ENCODE measurements at regions not wholly inside any gene's neighbourhood (a gene's known extent, or its start where the extent isn't known, plus 50 kb on each side); places are given as distances from the start of the nearest gene placed in this dataset.

DNA sequence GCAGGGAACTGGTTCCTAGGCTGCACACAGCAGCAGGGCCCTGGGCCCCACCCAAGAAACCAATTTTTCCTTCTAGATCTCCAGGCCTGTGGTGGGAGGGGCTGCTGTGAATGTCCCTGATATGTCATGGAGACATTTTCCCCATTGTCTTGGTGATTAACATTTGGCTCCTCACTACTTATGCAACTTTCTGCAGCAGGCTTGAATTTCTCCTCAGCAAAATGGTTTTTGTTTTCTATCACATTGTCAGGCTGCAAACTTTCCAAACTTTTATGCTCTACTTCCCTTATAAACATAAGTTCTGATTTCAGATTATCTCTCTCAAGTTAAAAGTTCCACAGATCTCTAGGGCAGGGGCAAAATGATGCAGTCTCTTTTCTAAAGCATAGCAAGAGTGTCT lies 310.2 kb upstream of the PCDH20 start:
- DNase-seq: no peak

DNA sequence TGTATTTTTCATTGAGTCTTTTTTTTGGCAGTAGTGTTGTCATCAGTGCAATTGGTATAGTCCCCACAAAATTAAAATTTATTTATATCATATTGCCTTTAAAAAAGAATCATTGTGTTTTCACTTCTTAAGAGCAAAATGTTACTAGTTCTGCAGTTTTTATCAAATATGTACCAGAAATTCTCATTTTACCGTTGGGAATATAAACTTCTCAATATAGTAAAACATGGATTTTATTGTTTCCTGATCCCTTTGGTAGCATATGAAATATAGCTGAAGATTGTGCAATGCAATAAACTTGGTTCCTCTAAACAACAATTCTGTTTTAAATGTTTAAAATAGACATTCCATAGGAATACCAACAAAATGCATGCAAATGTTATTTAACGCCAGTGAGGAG lies 306.5 kb upstream of the PCDH20 start:
- no peak for DNase-seq

DNA sequence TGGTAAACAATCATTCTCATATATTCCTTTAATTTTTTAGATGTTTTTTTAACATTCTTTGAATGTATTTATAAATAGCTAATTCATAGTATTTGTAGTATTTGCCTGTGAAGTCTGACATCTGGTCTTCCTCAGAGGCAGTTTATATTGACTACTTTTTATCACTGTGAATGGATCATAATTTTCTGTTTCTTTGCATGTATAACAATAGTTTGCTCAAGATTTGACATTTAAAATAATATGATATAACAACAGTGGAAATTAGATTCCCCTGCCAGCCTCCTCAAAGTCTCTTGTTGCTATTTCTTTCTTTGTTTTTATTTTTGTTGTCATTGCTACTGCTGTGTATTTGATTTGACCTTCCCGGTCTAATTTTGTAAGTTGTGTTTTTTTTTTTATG lies 297.0 kb upstream of the PCDH20 start:
- no peak for DNase-seq

DNA sequence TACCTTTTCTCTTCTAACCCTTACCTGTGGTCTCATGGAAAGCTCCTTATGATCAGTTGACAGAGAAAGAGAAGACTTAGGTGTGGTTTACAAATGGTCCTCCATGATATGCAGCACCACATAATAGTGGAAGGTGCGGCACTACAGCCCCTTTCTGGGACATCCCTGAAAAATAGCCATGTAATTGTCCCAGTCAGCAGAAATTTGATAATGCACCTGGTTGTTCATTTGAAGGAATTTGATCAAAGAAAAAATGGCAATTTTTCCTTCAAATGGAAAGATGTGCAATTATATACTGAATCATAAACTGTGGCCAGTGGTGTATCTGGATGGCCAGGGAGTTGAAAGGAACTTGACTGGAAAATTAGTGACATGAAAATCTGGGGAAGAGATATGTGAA lies 293.6 kb upstream of the PCDH20 start:
- no peak for DNase-seq

DNA sequence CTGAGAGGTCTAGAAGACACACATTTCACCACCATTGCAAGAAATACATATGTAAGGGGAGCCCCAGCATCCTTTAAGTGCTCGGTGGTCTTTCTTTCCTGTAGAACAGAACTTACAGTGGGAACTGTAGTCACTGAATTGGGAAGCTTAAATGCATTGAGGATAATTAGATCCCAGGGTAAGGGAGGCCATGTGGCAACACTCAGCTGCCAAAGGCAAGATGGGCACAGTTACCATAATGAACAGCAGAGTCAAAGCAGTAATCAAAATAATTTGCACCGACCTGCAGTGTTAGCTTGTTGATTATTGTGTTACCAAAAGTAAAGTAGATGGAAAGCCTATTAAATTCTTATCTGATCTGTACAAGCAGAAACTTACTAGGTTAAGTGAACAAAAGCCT lies 291.2 kb upstream of the PCDH20 start:
- no peak for DNase-seq

DNA sequence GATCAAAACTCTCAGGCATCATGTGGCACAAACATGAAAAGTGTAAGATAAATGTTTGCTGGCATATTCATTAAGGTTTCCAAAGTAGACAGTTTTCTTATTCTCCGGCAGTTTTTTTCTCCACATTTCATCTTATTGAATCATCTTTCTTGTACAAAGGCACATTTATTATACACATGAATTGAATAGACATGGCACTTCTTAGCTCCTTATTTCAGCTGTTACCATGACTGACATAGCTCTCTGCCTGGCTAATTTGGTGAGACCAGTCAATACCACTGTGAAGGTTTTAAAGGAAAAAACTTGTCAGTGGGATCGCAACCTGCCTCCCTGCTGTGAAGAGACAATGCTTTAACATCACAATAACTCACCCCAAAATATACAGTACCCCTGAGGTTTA lies 285.0 kb upstream of the PCDH20 start:
- DNase-seq: no peak

DNA sequence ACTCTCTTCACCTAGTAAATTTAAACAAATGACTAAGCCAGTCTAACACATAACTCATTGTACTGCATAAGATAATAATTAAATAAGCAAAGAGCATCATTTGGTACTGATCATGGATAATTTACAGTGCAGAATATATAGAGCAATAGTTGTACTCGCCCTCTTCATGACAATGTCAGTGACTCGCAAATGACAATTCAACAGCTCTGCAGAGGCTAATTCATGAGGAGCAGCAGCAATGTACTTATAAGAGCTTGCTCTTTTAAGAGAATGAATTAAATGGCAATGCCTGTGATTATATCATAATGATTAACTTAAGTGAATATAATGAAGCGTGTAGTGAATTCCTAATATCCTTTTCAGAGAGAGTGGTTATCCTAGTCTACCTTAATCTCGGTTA lies 284.5 kb upstream of the PCDH20 start:
- no peak for DNase-seq

DNA sequence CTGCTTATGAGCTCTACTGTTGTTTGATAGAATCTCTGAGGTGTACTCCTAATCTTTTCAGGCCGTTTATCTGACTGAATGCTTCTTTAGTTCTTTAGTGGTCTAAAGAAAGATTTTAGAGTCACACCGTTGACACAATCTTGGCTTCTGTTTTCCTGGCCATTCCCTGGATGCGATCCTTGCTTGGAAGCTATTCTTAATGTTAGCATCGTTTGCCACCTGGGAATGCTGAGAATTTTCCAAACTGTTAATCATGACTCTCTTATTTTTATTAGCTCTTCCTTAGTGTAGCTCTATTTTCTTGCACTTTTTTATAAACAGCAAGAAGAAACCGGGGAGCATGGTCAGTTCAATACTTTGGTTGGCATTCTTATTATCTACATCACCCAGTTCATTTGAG lies 281.0 kb upstream of the PCDH20 start:
- no peak for DNase-seq

DNA sequence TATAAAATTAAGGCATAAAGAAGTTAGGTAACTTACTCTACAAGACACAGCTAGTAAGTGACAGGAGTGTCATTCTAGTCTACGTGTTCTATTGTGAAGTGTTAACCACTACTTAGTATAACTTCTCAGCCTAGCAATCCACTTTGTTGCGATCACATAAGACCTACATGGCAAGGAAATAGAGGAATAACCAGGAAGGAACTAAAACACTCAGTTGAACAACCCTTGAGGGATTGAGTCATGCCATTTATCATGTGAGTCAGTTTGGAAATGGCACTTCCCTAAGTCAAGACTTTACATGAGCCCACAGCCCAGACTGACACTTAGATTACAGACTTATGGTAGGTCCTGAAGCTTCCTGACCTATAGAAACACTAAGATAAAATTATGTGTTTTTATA lies 279.5 kb upstream of the PCDH20 start:
- DNase-seq: no peak

DNA sequence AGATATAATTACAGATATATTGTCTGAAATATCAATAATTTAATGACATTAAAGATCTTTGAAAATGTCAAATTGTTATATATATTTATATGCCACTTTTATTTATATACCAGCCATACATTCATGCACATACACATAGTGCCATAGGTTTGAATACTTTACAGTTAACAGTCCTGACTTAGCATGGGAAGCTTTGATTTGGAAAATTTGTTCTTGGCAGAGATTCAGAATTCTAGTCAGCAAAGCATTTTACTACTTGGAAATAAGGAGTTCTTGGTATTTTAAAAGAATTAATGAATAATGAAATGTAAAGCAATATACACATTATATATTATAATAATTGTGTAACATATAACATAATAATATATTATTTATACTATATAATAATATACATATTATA lies 277.0 kb upstream of the PCDH20 start:
- no peak for DNase-seq

DNA sequence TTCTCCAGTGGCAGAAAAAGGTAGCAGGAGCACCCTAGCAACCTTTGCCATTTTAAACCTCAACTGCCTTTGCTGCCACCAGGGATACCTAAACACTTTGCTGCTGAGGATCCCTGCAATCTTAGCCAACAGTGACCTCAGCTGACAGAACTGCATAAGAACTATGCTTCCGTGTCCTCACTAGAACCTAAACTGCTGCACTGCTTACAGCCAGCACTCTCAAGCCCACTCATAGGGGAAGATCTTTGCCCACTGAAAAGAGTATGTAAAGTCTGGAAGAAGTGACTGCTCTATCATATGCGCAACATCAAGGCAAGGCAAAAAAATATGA lies 270.0 kb upstream of the PCDH20 start:
- DNase-seq: no peak

DNA sequence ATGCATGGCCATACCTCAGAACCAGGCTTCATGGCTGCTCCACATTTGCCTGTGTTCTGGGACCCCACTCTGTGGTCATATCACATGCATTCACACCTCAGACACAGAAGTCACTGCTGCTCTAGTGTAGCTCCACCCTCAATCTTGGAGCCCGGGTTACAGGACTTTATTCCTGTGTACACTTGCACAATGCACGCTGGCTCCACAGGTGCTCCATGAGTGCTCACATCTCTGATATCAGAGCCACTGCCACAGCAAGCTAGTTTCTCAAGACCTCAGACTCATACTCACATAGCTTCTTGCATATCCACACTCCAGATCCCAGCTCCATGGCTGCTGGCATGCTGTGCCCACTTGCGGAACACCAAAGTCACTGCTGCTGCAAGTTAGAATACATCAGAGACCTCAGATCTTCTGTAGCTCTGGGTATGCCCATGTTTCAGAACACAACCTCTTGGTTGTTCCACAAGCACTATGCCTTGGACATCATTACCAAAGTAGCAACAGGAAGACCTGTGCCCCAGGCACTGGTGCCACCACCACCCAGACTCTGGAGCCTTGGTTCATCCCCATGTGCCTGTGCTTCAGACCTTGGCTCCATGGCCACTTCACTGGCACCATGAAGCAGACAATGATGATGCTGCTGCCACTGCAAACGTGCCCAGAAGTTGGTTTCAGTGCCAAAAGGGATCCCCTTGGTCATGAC lies 269.5 kb upstream of the PCDH20 start:
- no peak for DNase-seq

DNA sequence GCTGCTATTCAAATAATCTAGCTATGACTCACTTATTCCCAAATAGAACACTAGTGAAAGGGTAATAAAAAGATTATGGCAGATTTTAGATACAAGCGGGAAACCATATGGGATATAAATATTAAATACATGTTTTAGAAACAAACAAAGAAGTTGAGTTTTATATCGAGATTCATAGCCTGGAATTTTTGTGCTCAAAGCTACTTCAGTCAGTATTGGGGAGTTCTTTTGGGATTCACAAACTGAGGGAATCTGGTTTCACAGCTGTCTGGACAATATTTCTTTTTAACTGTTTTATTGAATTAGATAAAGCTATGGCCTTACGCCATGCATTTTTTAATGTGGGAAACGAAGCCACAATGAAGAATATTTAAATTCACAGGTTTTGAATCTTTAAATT lies 257.1 kb upstream of the PCDH20 start:
- DNase-seq: no peak

DNA sequence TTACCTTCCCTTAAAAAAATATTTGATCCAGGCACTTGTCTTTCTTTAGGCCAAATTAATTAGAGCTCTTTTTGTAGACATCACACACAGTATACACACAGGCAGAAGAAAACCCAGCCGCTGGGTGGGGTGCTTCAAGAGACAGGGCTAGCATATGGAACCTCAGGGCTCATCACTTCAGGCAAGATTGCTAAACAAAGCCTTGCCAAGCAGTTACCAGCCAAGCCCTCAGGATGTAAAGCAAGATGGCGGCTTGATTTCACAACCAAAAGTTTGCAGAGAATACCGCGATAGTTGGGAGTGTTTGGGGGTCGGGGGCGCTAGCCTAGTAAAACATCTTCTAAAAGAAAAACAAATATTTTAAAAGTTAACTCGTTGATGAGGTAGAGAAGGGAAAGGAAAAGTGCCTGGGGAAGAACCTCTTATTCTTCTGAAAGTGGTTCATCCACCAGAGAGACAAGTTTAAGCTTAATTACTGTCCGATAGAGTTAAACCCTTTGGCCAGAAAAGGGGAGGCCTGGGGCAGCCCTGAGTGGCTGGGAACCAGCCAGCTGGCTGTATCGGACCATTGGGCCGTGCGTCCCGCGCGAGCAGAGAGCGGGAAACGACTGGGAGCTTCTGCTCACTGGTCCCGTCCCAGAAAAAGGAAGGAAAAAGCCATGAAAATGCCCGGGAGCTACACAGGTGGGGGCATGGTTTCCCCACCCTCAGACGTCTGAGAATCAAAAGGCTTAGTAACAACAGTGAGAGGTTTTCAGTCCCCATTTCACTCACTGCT lies 254.9 kb upstream of the PCDH20 start:
- no peak for DNase-seq

DNA sequence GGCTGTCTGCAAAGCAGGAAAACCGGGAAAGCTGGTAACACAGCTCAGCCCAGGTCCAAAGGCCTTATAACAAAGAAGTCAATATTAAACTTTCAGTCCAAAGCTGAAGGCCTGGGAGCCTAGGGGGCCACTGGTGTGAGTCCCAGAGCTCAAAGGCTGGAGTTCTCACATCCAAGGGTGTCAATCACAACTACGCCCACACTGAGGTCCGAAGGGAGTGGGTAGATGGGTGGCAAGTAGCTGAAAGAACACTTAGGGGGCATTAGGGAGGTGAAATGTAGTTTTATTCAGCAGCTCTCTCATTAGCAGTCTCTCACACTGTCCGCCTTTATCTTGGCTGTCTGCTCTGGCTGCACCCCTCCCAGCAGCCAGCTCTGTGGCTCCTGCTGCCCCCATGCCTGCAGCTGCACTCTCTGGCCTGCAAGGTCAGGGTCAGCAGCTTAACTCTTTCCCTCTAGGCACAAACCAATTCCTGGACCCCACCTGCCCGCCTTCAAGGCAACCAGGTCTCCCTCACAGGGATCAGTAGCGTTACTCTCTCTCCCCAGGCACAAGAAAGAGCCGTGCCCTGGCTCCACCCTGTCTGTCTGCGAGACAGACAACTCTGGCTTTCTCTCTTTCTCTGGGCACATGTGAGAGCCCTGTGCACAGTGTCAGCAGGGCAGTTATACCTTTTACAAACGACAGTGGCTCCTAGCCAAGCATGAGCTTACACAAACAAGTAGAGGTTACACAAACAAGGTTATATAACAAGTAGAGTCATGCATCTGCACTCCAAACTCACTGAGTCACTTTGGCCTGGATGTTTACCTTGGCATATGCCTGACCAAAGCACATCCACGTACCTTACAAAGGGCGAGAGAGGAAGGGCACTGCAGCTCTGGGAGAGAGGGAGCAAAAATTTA lies 249.4 kb upstream of the PCDH20 start:
- no peak for DNase-seq

DNA sequence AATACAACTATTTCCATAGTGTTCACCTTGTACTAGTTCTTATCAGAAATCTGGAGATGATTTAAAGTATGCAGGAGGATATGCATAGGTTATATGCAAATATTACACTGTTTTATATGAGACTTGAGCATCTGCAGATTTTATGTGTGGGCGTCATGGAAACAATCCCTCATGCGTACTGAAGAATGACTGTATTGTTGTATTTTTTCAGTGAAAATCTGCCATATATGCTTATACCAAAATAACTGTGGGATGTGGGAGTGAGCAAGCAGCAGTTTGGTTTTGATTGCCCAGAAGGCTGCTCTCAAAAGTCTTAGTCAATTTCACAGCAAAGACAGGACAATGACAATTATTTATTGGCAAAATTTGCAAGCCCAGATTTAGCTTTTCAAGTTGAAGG lies 238.8 kb upstream of the PCDH20 start:
- DNase-seq: no peak

DNA sequence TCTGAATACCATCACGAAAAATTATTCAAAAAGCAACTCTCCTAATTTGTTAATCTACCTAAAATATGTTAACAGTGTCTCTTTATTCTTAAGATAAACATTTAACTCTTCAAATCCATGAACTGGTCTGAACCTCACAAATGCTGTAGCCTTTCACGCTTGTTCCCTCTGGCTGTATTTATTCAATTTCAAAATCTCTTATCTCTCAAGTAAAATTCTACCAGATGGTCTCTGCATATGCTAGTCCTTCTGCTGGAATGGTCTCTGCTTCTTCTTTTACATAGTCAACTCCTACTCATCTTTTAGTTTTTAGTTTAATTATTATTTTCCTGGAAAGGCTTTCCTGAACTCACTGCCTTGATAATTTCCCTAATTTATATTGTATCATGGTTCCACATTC lies 232.9 kb upstream of the PCDH20 start:
- no peak for DNase-seq

DNA sequence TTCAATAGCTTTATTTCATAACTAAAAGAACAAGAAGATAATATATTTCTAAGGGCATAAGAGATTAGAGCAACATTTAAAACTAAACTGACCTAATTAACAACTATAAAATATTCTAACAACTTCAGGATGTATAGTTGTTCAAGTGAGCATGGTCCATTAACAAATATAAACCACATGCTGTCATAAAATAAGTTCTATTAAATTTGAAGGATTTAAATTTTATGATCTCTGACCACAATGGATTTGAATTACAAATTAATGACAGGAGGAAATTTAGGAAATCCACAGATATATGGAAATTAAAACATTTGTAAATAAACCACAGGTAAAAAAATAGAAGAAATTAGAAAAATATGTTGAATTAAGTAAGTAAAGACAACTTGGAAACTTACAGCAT lies 196.5 kb upstream of the PCDH20 start:
- DNase-seq: no peak

DNA sequence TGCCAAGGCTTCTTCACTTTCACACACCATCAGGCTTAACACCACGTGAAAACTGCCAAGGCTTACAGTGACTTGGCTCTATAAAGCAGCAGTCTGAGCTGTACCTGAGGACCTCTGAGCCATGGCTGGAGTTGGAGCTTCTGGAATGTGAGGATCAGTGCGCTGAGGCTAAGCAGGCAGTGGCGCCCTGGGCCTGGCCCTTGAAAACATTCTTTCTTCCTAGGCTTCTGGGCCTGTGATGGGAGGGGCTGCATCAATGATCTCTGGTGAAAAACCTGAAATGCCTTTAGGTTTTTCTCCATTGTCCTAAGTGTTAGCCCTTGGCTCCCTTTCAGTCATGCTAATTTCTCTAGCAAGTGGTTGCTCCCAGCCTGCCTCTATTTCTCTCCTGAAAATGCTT lies 192.5 kb upstream of the PCDH20 start:
- no peak for DNase-seq

DNA sequence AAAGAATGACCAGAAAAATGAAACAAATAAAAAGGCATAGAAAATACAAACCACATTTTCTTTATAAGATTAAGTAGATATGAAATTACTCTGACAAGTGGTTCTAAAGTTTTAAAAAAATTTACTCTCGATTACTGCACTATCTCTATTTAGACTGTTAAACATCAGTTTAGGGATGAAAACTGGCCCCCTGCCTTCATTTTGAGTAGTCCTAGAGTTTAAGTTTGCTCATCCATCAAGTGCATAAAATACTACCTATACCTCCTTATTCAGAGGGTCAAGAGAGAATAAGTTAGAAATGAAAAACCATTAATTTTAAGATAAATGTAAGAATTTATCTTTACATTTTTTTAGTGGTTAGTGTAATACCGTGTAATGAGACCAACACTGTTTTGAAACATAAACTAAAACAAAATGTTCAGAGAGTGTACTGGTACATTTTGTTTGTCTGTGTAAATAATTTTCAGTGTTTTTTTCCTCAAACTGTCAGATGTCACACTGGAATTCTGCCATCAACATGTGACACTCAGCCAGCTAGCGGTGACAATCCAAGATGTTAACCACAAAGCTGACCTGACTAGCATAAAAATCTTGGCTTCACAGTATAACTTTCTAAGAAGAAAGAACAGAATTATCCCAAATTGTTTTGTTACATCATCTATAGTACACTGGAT lies 184.8 kb upstream of the PCDH20 start:
- no peak for DNase-seq

DNA sequence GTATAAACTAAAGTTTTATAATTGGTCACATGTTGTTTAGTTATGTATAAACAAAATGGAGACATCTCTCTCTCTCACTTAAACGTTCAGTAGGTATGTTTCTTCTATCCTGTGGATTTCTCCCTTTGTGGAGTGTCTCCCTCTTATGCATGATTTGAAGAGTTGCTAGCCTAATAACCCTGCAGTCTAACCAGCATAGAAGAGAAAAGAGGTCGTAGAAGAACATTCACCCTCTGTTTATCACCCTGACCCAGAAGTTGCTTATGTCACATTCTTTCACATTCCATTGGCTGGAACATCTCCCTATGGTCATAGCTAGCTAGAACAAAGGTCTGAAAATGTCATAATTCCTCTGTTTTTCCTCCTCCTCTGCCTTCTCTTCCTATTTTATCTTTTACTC lies 176.8 kb upstream of the PCDH20 start:
- DNase-seq: no peak

DNA sequence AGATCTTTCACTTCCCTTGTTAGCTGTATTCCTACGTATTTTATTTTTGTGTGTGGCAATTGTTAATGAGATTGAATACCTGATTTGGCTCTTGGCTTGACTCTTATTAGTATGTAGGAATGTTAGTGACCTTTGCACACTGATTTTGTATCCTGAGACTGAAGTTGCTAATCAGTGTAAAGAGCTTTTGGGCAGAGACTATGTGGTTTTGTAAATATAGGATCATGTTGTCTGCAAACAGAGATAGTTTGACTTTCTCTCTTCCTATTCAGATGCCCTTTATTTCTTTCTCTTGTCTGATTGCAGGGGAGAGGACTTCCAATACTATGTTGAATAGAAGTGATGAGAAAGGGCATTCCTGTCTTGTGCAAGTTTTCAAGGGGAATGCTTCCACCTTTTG lies 160.3 kb upstream of the PCDH20 start:
- DNase-seq: no peak

DNA sequence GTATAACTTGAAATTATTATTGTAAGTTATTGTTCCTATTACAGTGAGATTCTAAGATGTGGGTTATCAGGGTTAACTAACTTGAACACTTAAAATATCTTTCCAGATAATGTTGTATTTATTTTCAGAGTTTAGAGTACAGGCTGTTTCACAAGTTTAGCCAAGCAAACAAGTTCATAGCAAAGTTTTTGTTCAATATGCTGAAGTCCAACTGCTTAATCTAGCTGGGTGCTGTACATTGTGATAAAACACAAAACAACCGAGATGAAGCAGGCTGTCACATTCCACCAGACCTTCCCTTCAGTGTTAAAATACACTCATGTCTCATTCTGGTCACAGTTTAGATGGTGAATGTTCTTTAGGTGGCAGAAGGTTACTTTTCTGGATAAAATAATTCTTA lies 148.0 kb upstream of the PCDH20 start:
- DNase-seq: no peak

All from 8988T (cell line).